GM19455 (cell line): ENCODE measurements at regions not wholly inside any gene's neighbourhood (a gene's known extent, or its start where the extent isn't known, plus 50 kb on each side); places are given as distances from the start of the nearest gene placed in this dataset.
A peak's percentile ranks its signal among the peaks of the same experiment; 100 is the strongest.
"Not testable (repeated sequence)": the region's sequence is repeated elsewhere in the genome, so short reads cannot be mapped to it uniquely, and the experiment has no call there.

Experiments used
- ATAC-seq: cut with Tn5 transposase; IDR thresholded peaks from one replicate; pipeline ENCODE4 v1.9.1; 2021; ENCODE audit not compliant: unreplicated experiment

GRCh38 chr10:32217216-32217615 lies 129.7 kb downstream of the EPC1 start:
- ATAC-seq: no peak

DNA sequence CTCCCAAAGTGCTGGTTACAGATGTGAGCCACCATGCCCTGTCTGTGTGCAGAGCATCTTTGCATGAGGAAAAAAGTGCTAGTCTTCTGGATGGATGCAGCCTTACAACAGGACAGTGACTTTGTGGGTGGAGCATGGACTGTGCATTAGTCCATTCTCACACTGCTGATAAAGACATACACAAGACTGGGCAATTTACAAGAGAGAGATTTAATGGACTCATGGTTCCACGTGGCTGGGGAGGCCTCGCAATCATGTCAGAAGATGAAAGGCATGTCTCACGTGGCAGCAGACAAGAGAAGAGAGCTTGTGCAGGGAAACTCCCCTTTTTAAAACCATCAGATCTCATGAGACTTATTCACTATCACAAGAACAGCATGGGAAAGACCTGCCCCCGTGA lies 133.1 kb downstream of the EPC1 start:
- not testable (repeated sequence) for ATAC-seq

- no peak for ATAC-seq
These were observed 136.0 kb downstream of the EPC1 start for GRCh38 chr10:32211046-32211363.

- no peak for ATAC-seq
These were observed 136.5 kb downstream of the EPC1 start for GRCh38 chr10:32210306-32211045.

- ATAC-seq: not testable (repeated sequence)
These were observed 139.0 kb downstream of the EPC1 start for GRCh38 chr10:32208005-32208404.

- no peak for ATAC-seq
These were observed 139.4 kb downstream of the EPC1 start for GRCh38 chr10:32207544-32207943.

DNA sequence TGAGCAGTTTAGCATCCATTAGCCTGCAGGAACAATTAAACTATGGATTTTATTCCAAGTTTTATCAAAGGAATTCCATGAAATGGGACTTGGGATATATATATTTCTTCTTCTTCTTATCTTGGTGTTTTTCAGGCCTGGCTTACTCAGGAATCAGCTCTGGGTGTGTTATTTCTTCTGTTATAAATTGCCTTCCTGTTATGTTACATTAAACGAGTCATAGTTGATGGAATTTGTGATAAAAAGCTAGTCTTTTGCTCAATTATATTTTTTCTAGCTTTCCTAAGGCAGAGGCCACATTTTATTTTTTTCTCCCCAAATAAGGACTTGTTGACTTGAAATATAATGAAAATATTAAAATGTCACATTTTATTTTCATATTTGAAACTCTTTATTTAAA lies 141.3 kb downstream of the EPC1 start:
- ATAC-seq: no peak

GRCh38 chr10:32204606-32205005 lies 142.4 kb downstream of the EPC1 start:
- ATAC-seq: no peak

- no peak for ATAC-seq
These were observed 143.6 kb upstream of the KIF5B start for GRCh38 chr10:32199714-32200394.

- ATAC-seq: no peak
These were observed 141.2 kb upstream of the KIF5B start for GRCh38 chr10:32197423-32197822.

DNA sequence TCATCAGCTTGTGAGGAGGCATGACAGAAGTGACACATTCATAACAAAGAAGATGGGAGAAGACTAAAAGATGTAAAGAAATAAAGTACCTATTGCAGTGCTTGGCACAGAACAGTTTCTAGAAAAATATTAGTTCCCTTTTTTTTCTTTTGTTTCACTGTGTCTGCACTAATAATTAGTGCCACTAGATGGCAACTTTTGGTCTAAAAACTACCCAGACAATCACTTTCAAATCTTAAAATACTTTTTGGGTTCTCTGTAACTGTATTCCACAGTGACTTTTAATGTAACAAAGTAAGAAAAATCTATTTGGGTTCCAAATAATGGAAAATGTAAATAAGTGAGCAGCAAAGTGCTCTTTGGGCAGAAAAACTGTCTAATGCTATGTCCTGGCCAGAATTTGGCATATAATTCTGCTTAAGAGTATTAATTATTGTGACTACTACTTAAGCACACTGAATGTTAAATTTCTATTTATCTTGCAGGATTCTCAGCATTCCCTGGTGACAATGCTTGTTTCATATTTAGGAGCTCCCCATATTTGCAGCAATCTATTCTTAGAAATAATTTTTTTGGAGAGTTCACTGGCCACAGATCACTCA lies 134.8 kb upstream of the KIF5B start:
- ATAC-seq: peak; percentile 50

DNA sequence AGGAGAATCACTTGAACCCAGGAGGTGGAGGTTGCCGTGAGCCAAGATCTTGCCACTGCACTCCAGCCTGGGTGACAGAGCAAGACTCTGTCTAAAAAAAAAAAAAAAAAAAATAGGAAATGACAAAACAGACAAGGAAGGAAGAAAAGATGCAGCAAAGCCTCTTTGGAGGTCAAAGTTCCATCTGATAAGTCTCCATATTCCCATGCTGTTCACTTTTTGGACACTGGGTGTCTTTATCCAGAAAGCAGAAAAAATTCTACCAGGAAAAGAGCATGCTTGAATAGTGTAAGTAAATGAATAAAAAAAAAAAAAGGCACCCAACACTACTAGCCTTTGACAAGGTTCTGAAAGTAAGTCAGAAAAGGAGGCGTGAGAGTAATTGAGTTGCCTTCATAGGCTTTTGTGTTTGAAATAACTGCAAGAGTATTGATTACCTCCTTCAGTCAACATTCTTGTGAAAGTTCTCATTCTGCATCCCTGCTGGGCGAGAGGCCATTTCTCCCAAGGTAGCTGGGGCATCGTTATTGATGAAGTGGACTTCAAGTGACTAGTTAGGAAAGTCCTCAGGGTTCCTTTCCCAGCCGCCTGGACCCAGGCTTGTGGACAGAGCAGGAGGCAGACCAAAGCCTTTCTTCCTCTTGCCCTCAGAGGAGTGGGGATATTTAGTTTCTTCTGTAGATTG lies 133.3 kb upstream of the KIF5B start:
- ATAC-seq: no peak

GRCh38 chr10:32188601-32189000 lies 132.4 kb upstream of the KIF5B start:
- ATAC-seq: not testable (repeated sequence)

DNA sequence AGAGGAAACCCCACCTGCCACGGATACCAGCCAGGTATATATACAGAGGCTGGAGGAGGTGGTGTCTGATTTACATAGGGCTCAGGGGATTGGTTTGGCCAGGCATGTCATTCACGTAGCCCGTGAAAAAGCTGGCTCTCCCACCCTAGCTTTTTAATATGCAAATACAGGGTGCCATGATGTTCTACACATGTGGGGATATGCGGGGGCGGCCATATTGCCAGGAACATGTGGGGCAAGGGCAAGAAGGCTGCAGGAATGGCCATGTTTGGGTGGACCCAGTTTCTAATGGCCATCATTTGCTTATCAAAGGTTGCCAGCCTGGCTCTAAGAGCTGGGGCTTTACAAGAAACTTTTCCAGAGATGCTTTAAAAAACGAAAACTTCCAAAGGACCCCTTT lies 131.5 kb upstream of the KIF5B start:
- ATAC-seq: no peak

- not testable (repeated sequence) for ATAC-seq
These were observed 127.4 kb upstream of the KIF5B start for GRCh38 chr10:32183652-32184051.

DNA sequence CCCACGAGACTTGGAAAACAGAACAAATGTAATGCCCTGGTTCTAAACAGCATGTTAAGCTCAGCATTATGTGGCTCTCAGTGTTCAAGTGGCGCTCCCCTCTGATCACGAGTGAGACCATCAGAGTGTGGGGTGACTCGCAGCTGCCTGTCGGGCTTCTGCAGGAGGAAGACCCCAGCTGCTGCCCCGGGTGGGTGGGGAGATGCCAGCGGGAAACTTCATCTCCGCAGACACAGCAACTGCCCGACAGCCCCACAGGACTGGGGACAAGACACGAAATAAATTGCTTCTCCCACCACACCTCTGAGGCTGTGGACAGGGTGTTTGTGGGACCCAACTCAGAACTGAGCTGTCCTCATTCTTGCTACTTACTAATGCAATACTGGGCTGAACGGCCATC lies 126.3 kb upstream of the KIF5B start:
- no peak for ATAC-seq

- ATAC-seq: no peak
These were observed 124.4 kb upstream of the KIF5B start for GRCh38 chr10:32180390-32181280.

DNA sequence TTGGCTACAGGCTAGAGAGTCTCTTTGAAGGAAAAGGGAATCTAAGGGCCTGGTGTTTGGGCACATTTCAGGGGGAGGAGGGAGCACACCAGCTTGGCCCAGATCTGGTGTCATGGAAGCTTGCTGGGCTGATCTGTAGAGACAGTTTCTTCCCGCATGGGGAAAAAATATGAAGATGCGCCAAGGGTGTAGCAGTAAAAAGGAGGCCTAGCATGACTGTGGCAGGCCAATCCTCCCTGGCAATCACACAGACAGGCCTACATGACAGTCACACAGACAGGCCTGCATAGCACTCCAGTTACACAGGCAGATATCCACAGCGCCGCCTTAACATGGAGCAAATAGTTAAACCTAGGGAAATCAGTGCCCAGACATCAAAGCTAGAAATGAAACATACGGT lies 123.6 kb upstream of the KIF5B start:
- ATAC-seq: no peak

GRCh38 chr10:32177594-32177993 lies 121.4 kb upstream of the KIF5B start:
- not testable (repeated sequence) for ATAC-seq

- no peak for ATAC-seq
These were observed 119.4 kb upstream of the KIF5B start for GRCh38 chr10:32175629-32176028.
